Breast epithelium (tissue), 3 donors: ENCODE measurements at regions not wholly inside any gene's neighbourhood (a gene's known extent, or its start where the extent isn't known, plus 50 kb on each side); places are given as distances from the start of the nearest gene placed in this dataset.

Source experiments
- POLR2A ChIP-seq: fragments of 450-650 bp; IDR thresholded peaks from one replicate; pipeline ENCODE4 v1.6.1; 2016; ENCODE audit warnings: antibody characterized with exemption, mild to moderate bottlenecking, moderate library complexity
- POLR2AphosphoS5 ChIP-seq, 3 donors: sonication (generic); formaldehyde crosslinking; IDR thresholded peaks; one replicate each; pipeline ENCODE4 v1.6.1; 2017; ENCODE audit warnings: antibody characterized with exemption in 3 of 3
- TF ChIP-seq, protein P1 (sequence below), 3 donors: fragments of 450-650 bp; IDR thresholded peaks; one replicate each; pipeline ENCODE4 v1.5.1; 2016 to 2017; ENCODE audit warnings: antibody characterized with exemption in 3 of 3, mild to moderate bottlenecking in 3 of 3, moderate library complexity in 3 of 3

DNA sequence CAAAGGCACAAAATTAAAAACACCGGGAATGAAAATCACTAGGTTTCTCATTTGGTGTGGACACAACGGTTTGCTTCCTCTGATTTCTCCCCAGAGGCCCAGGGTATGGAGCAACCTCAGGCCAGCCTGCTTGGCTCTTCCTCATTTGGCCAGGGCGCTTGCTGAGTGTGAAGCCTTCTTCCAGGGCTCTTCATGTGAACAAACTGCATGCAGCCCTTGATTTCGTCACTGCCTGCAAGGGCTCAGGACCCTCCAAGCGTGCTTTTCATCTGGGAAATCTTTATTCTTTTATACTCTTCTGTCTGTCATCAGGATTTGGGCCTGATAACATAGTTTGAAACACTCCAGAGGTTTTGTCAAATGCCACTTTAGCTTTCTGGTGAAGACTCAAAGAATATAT lies 122.6 kb upstream of the KLF4 start:
- TF ChIP-seq, protein P1, sequence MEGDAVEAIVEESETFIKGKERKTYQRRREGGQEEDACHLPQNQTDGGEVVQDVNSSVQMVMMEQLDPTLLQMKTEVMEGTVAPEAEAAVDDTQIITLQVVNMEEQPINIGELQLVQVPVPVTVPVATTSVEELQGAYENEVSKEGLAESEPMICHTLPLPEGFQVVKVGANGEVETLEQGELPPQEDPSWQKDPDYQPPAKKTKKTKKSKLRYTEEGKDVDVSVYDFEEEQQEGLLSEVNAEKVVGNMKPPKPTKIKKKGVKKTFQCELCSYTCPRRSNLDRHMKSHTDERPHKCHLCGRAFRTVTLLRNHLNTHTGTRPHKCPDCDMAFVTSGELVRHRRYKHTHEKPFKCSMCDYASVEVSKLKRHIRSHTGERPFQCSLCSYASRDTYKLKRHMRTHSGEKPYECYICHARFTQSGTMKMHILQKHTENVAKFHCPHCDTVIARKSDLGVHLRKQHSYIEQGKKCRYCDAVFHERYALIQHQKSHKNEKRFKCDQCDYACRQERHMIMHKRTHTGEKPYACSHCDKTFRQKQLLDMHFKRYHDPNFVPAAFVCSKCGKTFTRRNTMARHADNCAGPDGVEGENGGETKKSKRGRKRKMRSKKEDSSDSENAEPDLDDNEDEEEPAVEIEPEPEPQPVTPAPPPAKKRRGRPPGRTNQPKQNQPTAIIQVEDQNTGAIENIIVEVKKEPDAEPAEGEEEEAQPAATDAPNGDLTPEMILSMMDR (IDR thresholded peaks at IDR 0.05) = no peak
- TF ChIP-seq POLR2AphosphoS5 (IDR thresholded peaks at IDR 0.05) = peak in 1 of 3 donors; percentile 56
- no peak for TF ChIP-seq POLR2A
